HG03432 (cell line): ENCODE measurements at regions not wholly inside any gene's neighbourhood (a gene's known extent, or its start where the extent isn't known, plus 50 kb on each side); places are given as distances from the start of the nearest gene placed in this dataset.

Experiments
- ATAC-seq: cut with Tn5 transposase; IDR thresholded peaks from one replicate; pipeline ENCODE4 v1.9.1; 2021; ENCODE audit warnings: mild to moderate bottlenecking, moderate library complexity; ENCODE audit not compliant: unreplicated experiment

DNA sequence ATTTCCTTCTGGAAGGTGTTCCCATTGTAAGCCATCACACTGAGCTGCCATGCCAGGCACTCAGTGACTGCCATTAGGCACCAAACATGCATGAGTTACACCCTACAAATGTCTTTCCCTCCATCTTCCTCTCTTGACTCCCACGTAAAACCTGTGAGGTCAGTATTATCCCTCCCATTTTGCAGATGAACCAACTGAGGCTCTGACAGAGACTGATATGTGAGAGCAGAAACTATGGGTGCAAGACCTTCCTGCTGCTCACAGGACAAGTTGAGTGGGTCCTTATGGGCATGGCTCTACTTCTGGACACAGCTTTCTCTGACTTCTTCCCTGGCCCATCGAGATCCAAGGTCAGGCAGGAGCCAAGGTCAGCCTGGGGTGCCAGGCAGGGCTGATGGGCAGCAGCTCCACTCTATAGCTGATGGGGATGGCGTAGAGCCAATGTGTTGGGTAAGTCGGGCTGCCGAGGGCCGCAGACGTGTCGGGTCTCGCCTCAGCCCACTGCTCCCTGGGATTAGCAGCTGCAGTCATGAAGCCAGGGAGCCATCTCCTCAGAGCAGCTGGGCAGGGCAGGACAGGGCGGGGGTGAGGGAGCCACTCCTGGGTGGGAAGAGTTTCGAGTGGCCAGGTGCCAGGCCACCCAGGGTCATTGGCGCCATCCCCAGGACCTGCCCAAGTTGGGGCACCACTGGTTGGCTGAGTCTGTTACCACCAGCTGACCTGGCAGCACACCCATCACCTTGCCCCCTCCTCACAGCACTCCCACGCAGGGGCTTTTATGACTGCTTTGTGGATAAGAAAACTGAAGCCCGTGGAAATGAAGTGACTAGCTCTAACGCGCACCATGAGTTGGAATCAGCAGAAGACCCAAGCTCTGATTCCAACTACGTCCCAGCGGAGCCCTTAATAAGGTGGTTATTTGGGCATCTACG lies 117.8 kb upstream of the ZMIZ1 start:
- ATAC-seq, result no peak

GRCh38 chr10:78952030-78952429 lies 116.7 kb upstream of the ZMIZ1 start:
- ATAC-seq, result no peak

DNA sequence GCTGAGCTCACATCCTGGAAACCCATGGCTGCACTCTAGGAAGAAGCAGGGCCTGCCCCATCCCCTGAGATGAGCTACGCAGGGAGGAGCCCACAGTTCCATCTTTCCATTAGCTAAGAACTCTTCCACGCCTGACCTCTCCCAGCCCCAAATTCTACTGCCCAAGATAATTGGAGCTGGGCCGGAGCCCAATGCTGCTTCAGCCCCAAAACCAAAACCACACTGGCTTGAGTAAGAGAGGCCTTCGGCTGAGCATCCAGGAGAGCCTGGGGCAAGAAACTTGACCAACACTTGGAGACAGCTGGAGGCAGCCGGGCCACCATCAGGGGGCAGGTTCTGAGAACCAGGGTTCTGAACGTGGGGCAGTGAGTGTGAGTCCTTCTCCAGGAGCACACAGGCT lies 116.1 kb upstream of the ZMIZ1 start:
- ATAC-seq, result no peak

- ATAC-seq, result peak; percentile 83
Measured at GRCh38 chr10:78953113-78953798, 115.5 kb upstream of the ZMIZ1 start.

DNA sequence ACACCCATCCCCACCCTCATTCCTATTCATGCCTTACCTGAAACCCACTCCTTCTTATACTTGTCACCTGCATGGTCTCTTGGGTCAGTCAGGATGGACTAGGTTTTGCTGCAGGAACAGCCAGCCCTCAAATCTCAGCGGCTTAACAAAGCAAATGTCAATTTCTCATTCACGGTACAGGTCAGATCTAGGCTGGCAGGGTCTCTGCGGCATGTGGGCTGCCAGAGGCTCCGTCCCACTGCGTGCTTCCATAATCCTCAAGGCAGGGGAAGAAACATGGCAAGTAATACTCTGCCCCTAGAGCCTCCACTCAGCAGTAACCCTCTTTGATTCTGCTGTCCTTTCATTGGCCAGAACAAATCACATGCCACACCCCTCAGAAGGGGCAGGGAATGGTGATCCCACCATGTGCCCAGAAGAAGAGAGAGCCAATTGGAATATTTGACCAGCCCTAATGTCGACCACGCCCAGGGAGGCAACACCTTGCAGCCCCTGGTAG lies 114.9 kb upstream of the ZMIZ1 start:
- ATAC-seq, result no peak

DNA sequence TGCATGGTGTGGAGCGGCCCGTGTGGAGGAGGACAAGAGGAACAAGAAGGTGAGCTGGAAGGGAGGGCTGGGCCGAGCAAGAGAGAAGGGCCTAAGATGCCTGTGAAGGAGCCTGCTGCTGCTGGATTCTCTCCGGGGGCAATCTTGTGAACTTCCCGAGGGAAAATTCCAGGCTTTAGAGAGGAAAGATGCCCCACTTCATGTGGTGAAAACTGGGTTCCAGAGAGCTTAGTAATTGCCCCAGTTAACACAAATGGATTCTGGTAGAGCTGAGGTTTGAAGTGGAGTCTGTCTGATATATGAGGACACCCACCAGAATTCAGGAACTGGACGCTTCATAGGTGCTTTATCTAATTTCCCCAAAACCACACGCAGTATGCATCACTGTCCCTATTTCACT lies 114.1 kb upstream of the ZMIZ1 start:
- ATAC-seq, result no peak

DNA sequence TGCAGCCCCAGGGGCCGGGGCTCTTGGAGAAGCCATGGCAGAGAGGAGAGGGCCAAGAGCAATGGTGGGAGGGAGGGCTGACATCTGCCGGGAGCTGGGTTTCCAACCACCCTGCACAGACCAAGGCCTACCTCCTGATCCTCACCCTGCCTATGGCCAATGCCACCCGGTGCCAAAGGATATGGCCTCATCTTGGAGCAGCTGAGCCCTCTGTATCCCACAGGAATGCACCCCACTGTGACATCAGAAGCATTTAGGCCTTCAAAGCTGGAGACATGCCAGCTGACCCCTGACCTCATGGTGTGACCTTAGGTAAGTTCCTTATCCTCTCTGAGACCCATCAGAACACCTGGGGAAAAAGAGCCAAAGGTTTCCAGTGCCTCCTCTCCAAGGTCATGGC lies 113.6 kb upstream of the ZMIZ1 start:
- ATAC-seq, result no peak

DNA sequence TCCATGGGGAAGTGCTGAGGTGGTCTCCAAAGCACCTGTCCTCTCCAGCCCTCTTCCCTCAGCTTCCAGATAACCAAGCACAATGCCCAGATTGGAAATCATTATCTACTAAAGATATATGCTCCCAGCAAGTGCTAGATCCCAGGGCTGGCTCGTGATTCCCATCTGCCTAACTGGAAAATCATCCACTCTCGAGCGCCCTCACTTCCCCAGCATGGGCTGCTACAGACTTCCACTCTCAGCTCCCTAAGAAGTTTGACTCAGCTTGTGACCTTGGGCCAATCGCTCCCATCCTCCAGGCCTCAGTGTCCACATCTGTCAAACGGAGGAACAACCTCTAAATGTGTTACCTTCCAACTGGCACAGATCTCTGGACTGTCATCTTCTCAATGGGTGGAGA lies 112.4 kb upstream of the ZMIZ1 start:
- ATAC-seq, result no peak

DNA sequence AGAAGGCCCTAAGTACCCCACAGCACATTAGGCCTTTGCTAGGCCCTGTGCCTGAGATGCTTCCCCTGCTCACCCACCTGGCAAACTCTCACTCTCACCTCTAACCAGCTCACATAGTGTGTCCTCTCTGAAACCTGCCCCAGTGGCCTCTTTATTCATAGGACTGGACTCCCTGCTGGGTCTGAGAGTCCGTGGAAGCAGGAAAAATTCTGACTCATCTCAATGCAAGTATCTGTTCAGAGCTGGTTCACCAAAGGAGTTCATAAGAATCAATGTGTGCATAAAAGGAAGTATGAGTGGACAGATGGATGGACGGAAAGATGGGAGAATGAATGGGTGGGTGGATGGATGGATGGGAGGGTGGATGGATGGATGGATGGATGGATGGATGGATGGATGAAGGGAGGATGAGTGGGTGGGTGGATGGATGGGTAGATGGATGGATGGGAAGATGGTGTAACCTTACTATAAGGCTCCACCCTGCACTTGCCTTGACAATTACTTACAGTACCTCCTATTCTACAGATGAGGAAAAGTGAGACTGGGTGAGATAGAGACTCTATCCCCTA lies 111.2 kb upstream of the ZMIZ1 start:
- no peak for ATAC-seq

GRCh38 chr10:78959217-78959923 lies 109.4 kb upstream of the ZMIZ1 start:
- no peak for ATAC-seq

DNA sequence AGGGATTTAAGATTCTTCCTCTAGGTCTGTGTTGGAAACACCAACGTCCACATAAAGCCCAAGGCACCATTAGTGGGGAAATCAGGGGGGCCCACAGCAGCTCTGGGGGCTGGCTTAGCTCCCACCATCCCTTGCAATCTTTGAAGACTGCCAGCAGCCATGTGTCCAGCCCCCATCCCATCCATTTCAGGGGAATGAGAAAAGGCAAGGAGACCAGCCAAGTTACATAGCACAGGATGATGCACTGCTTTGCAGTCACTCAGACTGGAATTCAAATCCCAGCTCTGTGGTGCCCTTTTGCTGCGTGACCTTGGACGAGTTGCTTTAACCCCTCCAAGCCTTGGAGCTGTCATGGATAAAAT lies 108.9 kb upstream of the ZMIZ1 start:
- ATAC-seq, result no peak

- no peak for ATAC-seq
Measured at GRCh38 chr10:78960316-78960800, 108.4 kb upstream of the ZMIZ1 start.

DNA sequence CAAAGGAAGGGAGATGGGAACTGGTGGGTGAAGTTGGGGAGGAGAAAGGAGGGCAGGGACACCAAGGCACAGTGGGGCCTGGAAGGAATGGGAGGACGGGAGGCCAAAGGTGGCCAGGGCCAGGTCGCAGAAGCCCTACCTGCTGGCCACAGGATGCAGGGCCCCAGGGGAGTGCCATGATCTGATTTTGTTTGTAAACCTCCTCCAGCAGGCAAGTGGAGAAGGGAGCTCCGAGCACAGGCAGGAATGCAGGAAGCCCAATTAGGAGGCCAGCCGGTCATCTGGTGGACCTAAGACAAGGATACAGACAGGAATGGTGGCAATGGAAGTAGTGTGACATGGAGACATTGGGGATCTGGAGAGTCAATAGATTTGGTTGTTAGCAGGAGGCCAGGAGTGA lies 107.0 kb upstream of the ZMIZ1 start:
- ATAC-seq, result no peak

DNA sequence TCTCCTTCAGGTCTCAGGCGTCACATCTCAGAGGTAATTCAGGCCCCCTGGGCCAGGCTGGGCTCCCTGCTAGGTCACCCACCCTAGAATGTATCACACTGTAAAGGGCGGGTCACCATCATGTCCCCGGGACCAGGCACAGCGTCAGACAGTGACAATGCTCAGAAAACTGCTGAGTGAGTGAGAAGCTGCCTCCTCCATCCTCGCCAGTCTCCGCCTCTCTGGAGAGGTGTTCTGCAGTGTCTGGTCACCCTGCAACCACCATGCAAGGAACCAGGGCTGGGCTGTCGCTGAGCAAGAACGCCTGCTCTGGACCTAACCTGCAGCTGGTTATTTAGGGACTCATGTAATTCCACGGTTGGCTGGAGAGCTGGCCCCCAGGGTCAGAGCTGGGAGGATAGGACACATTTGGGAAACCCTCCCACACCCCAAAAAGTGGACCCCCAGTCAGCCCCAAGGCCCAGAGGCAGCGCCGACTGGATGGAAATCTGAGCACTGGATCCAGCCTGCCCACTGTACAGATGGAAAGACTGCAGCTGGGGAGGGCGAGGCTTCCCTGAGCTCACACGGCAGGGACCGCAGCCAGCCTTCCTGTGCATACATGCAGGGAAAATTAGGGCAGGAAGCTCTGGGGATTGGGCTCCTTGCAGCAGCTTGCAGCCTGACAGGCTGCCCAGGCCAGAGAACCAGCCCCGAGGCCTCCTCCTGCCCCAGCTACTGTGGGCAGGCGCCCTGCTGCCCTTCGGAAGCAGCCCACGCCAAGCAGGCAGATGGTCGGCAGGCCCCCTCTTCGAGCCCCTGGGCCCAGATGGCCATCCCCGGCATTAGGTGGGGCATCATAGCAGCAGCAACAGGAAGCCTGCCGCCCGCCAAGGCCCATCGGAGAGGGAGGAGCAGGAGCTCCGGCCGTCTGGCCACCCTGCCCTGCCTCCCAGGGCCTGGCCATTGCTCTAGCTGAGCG lies 105.4 kb upstream of the ZMIZ1 start:
- no peak for ATAC-seq

GRCh38 chr10:78964274-78964951 lies 104.4 kb upstream of the ZMIZ1 start:
- no peak for ATAC-seq

GRCh38 chr10:78964952-78965633 lies 103.7 kb upstream of the ZMIZ1 start:
- no peak for ATAC-seq

GRCh38 chr10:78966182-78966787 lies 102.5 kb upstream of the ZMIZ1 start:
- no peak for ATAC-seq

- ATAC-seq, result no peak
Measured at GRCh38 chr10:78966844-78967488, 101.8 kb upstream of the ZMIZ1 start.
